ENCODE measurements at regions not wholly inside any gene's neighbourhood (a gene's known extent, or its start where the extent isn't known, plus 50 kb on each side); places are given as distances from the start of the nearest gene placed in this dataset.

DNA sequence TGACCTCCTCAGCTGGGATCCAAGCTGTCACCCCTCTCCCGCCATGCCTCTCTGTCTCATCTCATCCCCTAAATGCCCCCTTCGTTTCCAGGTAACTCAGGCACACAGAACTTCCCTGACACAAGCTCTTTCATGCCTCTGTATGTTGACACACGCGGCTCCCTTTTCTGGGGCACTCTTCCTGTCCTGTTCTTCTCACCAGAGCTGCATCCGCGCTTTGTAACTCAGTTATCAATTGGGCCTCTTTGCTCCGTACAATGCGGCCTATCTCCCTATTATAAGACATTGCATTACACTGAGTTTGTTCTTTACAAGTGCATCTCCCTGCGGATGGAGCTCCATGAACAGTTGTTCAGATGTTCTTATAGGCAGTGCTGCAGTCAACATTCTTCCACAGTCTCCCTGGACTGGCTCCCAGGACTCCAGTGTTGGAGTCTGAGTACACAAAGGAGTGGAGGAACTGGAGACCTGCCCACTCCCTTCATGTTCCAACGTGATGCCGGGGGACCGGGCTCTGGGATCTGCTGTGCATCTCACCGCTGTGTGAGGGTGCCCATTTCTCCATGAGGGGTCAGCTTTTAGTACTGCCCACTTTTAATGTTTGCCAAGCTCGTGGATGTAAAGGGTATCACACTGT lies 56.9 kb upstream of the TNS3 start:
- no peaks in the 10 kb centered on the region for H3K4me1 ChIP-seq
- H3K27me3 ChIP-seq: no peaks in the 10 kb centered on the region
- no peak for DNase-seq
- ATAC-seq: no peak
- WGBS (ENCODE audit: insufficient coverage, low coverage, low lambda C conversion rate, missing lambda C conversion rate): 56% methylated on average over 8 of the region's 14 CpGs
- H3K36me3 ChIP-seq: no peaks in the 10 kb centered on the region
- no peaks in the 10 kb centered on the region for H3K9me3 ChIP-seq
- intact Hi-C loops (cut with DNase I): no loop called here
- TF ChIP-seq, protein P1, sequence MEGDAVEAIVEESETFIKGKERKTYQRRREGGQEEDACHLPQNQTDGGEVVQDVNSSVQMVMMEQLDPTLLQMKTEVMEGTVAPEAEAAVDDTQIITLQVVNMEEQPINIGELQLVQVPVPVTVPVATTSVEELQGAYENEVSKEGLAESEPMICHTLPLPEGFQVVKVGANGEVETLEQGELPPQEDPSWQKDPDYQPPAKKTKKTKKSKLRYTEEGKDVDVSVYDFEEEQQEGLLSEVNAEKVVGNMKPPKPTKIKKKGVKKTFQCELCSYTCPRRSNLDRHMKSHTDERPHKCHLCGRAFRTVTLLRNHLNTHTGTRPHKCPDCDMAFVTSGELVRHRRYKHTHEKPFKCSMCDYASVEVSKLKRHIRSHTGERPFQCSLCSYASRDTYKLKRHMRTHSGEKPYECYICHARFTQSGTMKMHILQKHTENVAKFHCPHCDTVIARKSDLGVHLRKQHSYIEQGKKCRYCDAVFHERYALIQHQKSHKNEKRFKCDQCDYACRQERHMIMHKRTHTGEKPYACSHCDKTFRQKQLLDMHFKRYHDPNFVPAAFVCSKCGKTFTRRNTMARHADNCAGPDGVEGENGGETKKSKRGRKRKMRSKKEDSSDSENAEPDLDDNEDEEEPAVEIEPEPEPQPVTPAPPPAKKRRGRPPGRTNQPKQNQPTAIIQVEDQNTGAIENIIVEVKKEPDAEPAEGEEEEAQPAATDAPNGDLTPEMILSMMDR (IDR thresholded peaks at IDR 0.05): no peak
- no peak for TF ChIP-seq POLR2A (IDR thresholded peaks at IDR 0.05)
- no peak overlapping the region for H3K4me3 ChIP-seq
- no peak overlapping the region for H3K27ac ChIP-seq

DNA sequence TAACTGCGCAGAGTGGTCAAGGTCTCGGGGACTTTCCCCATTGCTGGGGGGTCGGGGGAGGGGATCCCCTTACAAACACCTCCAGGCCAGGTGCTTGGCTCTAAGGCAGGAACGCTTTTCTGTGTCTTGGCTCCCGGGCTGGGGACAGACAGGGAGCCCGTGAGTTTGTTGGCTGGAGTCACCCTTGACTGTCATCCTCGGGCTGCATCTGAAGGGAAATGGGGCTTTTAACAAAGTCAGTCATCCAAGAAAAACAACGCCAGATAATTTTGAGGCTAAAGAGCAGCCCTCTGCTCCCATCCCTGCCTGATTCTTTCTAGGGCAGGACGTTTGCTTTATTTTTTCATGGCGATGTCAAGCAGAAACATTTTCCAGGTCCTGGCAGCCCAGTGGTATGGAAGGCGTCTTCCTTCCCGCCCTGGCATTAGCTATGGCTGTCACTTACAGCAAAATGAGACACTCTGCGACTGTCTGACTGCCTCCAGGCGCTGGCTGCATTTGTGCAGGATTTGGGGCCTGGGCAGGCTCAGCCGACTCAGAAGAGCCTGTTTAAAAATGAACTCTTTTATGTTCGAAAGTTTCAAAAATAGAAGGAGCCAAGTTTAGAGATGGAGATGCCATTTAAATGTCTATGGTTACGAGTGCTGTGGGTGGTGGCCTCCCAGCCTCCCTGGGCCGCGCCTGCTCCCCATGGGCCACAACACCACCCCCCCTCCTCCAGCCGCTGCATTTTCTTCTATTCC lies 54.7 kb upstream of the TNS3 start:
- intact Hi-C loops (cut with DNase I): no loop called here
- no peak overlapping the region for H3K4me3 ChIP-seq
- TF ChIP-seq POLR2A (IDR thresholded peaks at IDR 0.05): no peak
- TF ChIP-seq, protein P1 (IDR thresholded peaks at IDR 0.05): no peak
- DNase-seq: no peak
- no peaks in the 10 kb centered on the region for H3K36me3 ChIP-seq
- WGBS (ENCODE audit: insufficient coverage, low coverage, low lambda C conversion rate, missing lambda C conversion rate): 70% methylated on average over 11 of the region's 20 CpGs
- H3K9me3 ChIP-seq: no peaks in the 10 kb centered on the region
- H3K4me1 ChIP-seq: no peaks in the 10 kb centered on the region
- no peak for ATAC-seq
- H3K27me3 ChIP-seq: no peaks in the 10 kb centered on the region
- no peak overlapping the region for H3K27ac ChIP-seq

DNA sequence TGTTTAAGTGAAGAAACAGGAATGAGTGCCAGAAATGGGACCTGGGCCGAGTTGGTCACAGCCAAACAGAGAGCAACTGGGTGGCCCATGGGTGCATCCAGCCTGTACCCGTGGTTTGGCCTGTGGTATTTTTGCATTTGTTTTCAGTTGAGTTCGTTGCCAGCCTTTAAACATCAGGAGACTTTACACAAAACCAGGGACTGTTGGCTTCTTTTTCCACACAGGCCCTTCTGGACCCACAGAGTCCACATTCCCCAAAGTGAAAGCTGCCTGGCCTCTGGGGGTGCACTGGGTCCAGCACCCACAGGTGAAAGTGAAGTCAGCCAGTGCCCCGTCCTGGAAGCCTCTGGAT lies 54.1 kb upstream of the TNS3 start:
- Histone ChIP-seq H3K27ac (no peak overlapping the region), H3K4me1 (no peaks in the 10 kb centered on the region), H3K36me3 (no peaks in the 10 kb centered on the region), H3K27me3 (no peaks in the 10 kb centered on the region), H3K9me3 (no peaks in the 10 kb centered on the region), H3K4me3 (no peak overlapping the region)
- ATAC-seq: no peak
- 20% methylated on average over 1 of the region's 4 CpGs for WGBS (ENCODE audit: insufficient coverage, low coverage, low lambda C conversion rate, missing lambda C conversion rate)
- TF ChIP-seq, protein P1 (IDR thresholded peaks at IDR 0.05): no peak
- TF ChIP-seq POLR2A (IDR thresholded peaks at IDR 0.05): no peak
- intact Hi-C loops (cut with DNase I): no loop called here
- DNase-seq: no peak

DNA sequence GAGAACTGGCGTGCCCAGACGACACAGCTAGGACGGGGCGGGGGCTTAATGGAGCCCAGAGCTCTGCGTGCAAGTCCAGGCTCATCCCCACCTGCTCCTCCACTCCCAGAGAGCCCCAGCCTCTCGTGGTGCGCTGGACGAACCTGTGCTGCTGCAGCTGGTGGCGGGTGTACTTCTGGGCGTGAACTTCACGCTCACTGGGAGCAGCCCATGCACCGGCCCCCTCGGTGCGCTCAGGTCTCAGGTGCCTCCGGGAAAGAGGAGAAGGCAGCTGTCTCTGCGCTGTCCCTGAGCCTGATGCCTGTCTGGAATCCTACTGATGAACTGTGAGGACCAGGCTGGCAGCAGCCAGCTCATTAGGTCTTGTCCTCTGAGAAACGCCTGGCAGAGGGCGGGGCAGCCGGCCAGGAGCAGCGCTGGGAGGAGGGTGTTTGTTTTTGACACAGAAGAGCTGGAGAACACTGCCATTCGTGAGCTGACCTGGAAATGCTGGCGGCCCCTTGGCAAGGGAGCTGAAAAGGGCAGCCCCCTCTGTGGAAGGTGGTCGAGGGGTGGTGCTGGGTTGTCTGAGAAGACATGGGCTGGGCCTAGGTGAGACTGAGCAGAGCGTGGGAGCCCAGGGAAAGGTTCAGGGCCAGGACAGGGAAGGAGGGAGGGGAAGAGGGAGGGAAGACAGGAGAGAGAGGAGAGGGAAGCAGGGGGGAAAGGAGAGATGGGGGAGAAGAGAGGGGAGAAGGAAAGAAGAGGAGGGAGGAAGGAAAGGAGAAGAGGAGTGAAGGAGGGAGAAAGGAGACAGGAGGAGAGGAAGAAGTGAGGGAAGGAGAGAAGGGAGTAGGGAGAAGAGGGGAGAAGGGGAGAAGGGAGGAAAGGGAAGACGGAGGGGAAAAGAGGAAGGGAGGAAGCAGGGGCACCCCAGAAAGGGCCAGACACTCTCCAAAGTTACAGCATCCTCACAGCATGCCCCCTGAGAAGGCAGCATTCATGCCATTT lies 53.5 kb upstream of the TNS3 start:
- no peak overlapping the region for H3K4me3 ChIP-seq
- H3K27ac ChIP-seq: no peak overlapping the region
- intact Hi-C loops (cut with DNase I): no loop called here
- ATAC-seq (peak; percentile 92 to 96 (median 94)), DNase-seq (peak; percentile 78 to 85 (median 80))
- TF ChIP-seq, protein P1 (IDR thresholded peaks at IDR 0.05): no peak
- no peak for TF ChIP-seq POLR2A (IDR thresholded peaks at IDR 0.05)
- H3K36me3 ChIP-seq: no peaks in the 10 kb centered on the region
- no peaks in the 10 kb centered on the region for H3K9me3 ChIP-seq
- no peaks in the 10 kb centered on the region for H3K4me1 ChIP-seq
- WGBS (ENCODE audit: insufficient coverage, low coverage, low lambda C conversion rate, missing lambda C conversion rate): 41% methylated on average over 5 of the region's 25 CpGs
- H3K27me3 ChIP-seq: no peaks in the 10 kb centered on the region
